ENCODE measurements at regions not wholly inside any gene's neighbourhood (a gene's known extent, or its start where the extent isn't known, plus 50 kb on each side); places are given as distances from the start of the nearest gene placed in this dataset.

GRCh38 chrX:110558406-110558805, 199.8 kb downstream of the RTL9 start:
- DNase-seq (ENCODE audit: low read depth, low spot score), result no peak
- intact Hi-C loops (cut with micrococcal nuclease; ENCODE audit: unreplicated experiment), result no loop called here
- POLR2A ChIA-PET, result no interaction called here
- H3K36me3 ChIP-seq (ENCODE audit: control insufficient read depth, insufficient read depth, low read length), result no peaks in the 10 kb centered on the region
- no peak overlapping the region for H3K4me3 ChIP-seq (ENCODE audit: low read depth in 2 of 2, low read length in 2 of 2)
- BruUV-seq (replicated peaks), result no TSS peak
- in situ Hi-C loops (cut with HindIII; ENCODE audit: low pct_unique_long_range_greater_than_20kb, low sequenced_read_pairs), result no loop called here
- no peaks in the 10 kb centered on the region for H3K9me3 ChIP-seq (ENCODE audit: control insufficient read depth, insufficient read depth, low read depth, low read length)
- ATAC-seq, result no peak
- no peaks in the 10 kb centered on the region for H3K27me3 ChIP-seq (ENCODE audit: control insufficient read depth, insufficient read depth, low read length)
- no peak overlapping the region for H3K27ac ChIP-seq (ENCODE audit: low read length)
- CTCF ChIA-PET, result no interaction called here
- TF ChIP-seq TCF7L2 (IDR thresholded peaks at IDR 0.05; ENCODE audit: low read depth, low read length) (no peak), POLR2AphosphoS5 (IDR thresholded peaks at IDR 0.05; ENCODE audit: low read depth, low read length) (no peak), CTCF (IDR thresholded peaks at IDR 0.05) (no peak), SIN3A (IDR thresholded peaks at IDR 0.05; ENCODE audit: borderline replicate concordance, insufficient read depth, low read depth, low read length) (no peak), REST (IDR thresholded peaks at IDR 0.05; ENCODE audit: insufficient read depth in 1 of 2, low read depth in 2 of 2, low read length in 1 of 2) (no peak)
- H3K4me1 ChIP-seq (ENCODE audit: control insufficient read depth, insufficient read depth, low read length), result no peaks in the 10 kb centered on the region

- no peak for ATAC-seq
- no TSS peak for BruUV-seq (replicated peaks)
Measured at GRCh38 chrX:110561034-110561433, 202.4 kb downstream of the RTL9 start.

More at GRCh38 chrX:110561034-110561433, 202.4 kb downstream of the RTL9 start:
- in situ Hi-C loops (cut with HindIII; ENCODE audit: low pct_unique_long_range_greater_than_20kb, low sequenced_read_pairs), result no loop called here
- POLR2A ChIA-PET, result no interaction called here
- no peak for DNase-seq (ENCODE audit: low read depth, low spot score)
- TF ChIP-seq CTCF (IDR thresholded peaks at IDR 0.05) (no peak), POLR2AphosphoS5 (IDR thresholded peaks at IDR 0.05; ENCODE audit: low read depth, low read length) (no peak), SIN3A (IDR thresholded peaks at IDR 0.05; ENCODE audit: borderline replicate concordance, insufficient read depth, low read depth, low read length) (no peak), TCF7L2 (IDR thresholded peaks at IDR 0.05; ENCODE audit: low read depth, low read length) (no peak), REST (IDR thresholded peaks at IDR 0.05; ENCODE audit: insufficient read depth in 1 of 2, low read depth in 2 of 2, low read length in 1 of 2) (no peak)
- H3K9me3 ChIP-seq (ENCODE audit: control insufficient read depth, insufficient read depth, low read depth, low read length), result no peaks in the 10 kb centered on the region
- no peaks in the 10 kb centered on the region for H3K27me3 ChIP-seq (ENCODE audit: control insufficient read depth, insufficient read depth, low read length)
- H3K36me3 ChIP-seq (ENCODE audit: control insufficient read depth, insufficient read depth, low read length), result no peaks in the 10 kb centered on the region
- CTCF ChIA-PET, result no interaction called here
- H3K27ac ChIP-seq (ENCODE audit: low read length), result no peak overlapping the region
- H3K4me3 ChIP-seq (ENCODE audit: low read depth in 2 of 2, low read length in 2 of 2), result no peak overlapping the region
- no peaks in the 10 kb centered on the region for H3K4me1 ChIP-seq (ENCODE audit: control insufficient read depth, insufficient read depth, low read length)
- intact Hi-C loops (cut with micrococcal nuclease; ENCODE audit: unreplicated experiment), result no loop called here

Measured in Panc1 (cell line).